ENCODE measurements at regions not wholly inside any gene's neighbourhood (a gene's known extent, or its start where the extent isn't known, plus 50 kb on each side); places are given as distances from the start of the nearest gene placed in this dataset.

DNA sequence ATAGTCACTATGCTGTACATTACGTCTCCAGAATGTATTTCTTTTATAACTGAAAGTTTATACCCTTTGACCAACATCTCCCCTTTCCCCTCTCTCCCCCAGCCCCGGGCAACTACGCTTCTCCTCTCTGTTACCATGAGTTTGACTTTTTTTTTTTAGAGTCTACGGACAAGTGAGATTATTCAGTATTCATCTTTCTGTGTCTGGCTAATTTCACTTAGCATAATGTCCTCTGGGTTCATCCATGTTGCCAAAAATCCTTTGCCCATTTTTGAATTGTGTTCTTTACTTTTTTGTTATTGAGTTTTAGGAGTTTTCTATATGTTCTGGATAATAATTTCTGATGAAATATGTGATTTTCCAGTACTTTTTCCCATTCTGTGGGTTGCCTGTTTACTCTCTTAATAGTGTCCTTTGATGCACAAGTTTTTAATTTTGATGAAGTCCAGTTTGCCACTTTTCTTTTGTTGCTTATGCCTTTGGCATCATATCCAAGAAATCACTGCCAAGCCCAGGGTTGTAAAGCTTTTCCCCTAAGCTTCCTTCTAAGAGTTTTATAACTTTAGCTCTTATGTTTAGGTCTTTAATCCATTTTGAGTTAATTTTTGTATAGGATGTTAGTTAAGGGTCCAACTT, 126.7 kb upstream of the NSMCE3 start:
- no peaks in the 10 kb centered on the region for H3K9me2 ChIP-seq (replicated peaks; ENCODE audit: insufficient read depth)
- H2AFZ ChIP-seq, result no peak overlapping the region
- no peaks in the 10 kb centered on the region for H3K4me1 ChIP-seq (ENCODE audit: insufficient read depth)
- H3K27me3 ChIP-seq, result no peaks in the 10 kb centered on the region
- TF ChIP-seq, protein P1, sequence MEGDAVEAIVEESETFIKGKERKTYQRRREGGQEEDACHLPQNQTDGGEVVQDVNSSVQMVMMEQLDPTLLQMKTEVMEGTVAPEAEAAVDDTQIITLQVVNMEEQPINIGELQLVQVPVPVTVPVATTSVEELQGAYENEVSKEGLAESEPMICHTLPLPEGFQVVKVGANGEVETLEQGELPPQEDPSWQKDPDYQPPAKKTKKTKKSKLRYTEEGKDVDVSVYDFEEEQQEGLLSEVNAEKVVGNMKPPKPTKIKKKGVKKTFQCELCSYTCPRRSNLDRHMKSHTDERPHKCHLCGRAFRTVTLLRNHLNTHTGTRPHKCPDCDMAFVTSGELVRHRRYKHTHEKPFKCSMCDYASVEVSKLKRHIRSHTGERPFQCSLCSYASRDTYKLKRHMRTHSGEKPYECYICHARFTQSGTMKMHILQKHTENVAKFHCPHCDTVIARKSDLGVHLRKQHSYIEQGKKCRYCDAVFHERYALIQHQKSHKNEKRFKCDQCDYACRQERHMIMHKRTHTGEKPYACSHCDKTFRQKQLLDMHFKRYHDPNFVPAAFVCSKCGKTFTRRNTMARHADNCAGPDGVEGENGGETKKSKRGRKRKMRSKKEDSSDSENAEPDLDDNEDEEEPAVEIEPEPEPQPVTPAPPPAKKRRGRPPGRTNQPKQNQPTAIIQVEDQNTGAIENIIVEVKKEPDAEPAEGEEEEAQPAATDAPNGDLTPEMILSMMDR (IDR thresholded peaks at IDR 0.05; ENCODE audit: poor library complexity), result no peak
- TF ChIP-seq EZH2phosphoT487 (IDR thresholded peaks at IDR 0.05; ENCODE audit: low read depth, severe bottlenecking, unreplicated experiment) (no peak), EZH2 (IDR thresholded peaks at IDR 0.05; ENCODE audit: borderline replicate concordance) (no peak)
- no peaks in the 10 kb centered on the region for H3K36me3 ChIP-seq (replicated peaks; ENCODE audit: insufficient read depth, low read depth)
- no peaks in the 10 kb centered on the region for H3K9me3 ChIP-seq (ENCODE audit: low read depth)
- no peaks in the 10 kb centered on the region for H3K79me2 ChIP-seq
- no peak overlapping the region for H3K27ac ChIP-seq
- 94% methylated on average over 4 of the region's 4 CpGs for WGBS (ENCODE audit: low lambda C conversion rate, missing lambda C conversion rate)
- no peak overlapping the region for H3K4me3 ChIP-seq
- no peak overlapping the region for H3K4me2 ChIP-seq
- no peaks in the 10 kb centered on the region for H4K20me1 ChIP-seq (ENCODE audit: insufficient read depth, poor library complexity, severe bottlenecking)
- no peak for DNase-seq (ENCODE audit: low spot score)

DNA sequence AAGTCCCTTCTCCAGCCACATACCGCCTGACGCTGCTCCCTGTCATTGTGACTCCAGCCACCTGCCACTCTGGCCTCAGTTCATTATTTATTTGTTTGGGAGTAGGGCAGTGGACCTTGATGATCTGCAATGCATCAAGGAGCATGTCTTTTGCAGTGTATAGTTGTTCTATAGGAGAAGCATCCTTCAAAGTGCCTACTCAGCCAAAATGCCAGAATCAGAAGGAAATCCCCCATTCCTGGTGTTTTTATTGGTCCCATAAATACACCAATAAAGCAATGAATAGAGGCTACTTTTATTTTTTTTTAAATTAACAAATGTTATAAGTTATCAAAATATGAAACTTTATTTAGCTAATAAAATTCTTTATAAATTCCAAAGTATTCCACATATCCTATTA, 123.8 kb upstream of the NSMCE3 start:
- TF ChIP-seq EZH2 (IDR thresholded peaks at IDR 0.05; ENCODE audit: borderline replicate concordance), result no peak
- TF ChIP-seq, protein P1 (IDR thresholded peaks at IDR 0.05; ENCODE audit: poor library complexity), result no peak
- TF ChIP-seq EZH2phosphoT487 (IDR thresholded peaks at IDR 0.05; ENCODE audit: low read depth, severe bottlenecking, unreplicated experiment), result no peak

DNA sequence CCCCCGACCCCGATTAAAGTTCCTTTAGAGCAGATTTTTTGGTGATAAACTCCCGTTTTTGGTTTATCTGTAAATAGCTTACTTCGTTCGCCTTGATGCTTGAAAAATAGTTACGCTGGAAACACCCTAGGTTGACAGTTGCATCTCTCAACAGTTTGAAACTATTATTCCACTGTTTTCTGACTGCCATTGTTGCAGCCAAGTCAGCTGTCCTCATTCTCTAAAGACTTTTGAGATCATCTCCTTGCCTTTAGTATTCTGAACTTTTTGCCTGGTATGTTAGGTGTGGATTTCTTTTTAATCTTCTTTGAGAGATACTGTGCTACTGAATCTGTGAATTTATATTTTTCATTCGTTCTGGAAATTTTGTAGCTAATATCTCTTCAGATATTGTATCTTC, 122.7 kb upstream of the NSMCE3 start:
- Histone ChIP-seq H3K36me3 (replicated peaks; ENCODE audit: insufficient read depth, low read depth) (no peaks in the 10 kb centered on the region), H3K27me3 (no peaks in the 10 kb centered on the region), H3K4me3 (no peak overlapping the region), H3K27ac (no peak overlapping the region), H3K9me3 (ENCODE audit: low read depth) (no peaks in the 10 kb centered on the region), H3K79me2 (no peaks in the 10 kb centered on the region), H4K20me1 (ENCODE audit: insufficient read depth, poor library complexity, severe bottlenecking) (no peaks in the 10 kb centered on the region), H2AFZ (no peak overlapping the region), H3K4me1 (ENCODE audit: insufficient read depth) (no peaks in the 10 kb centered on the region), H3K9me2 (replicated peaks; ENCODE audit: insufficient read depth) (no peaks in the 10 kb centered on the region), H3K4me2 (no peak overlapping the region)
- 91% methylated on average over 7 of the region's 7 CpGs for WGBS (ENCODE audit: low lambda C conversion rate, missing lambda C conversion rate)
- TF ChIP-seq EZH2phosphoT487 (IDR thresholded peaks at IDR 0.05; ENCODE audit: low read depth, severe bottlenecking, unreplicated experiment) (no peak), EZH2 (IDR thresholded peaks at IDR 0.05; ENCODE audit: borderline replicate concordance) (no peak)
- TF ChIP-seq, protein P1 (IDR thresholded peaks at IDR 0.05; ENCODE audit: poor library complexity), result no peak
- no peak for DNase-seq (ENCODE audit: low spot score)

More for the DNA sequence above, 123.8 kb upstream of the NSMCE3 start:
- no peaks in the 10 kb centered on the region for H4K20me1 ChIP-seq (ENCODE audit: insufficient read depth, poor library complexity, severe bottlenecking)
- no peaks in the 10 kb centered on the region for H3K9me2 ChIP-seq (replicated peaks; ENCODE audit: insufficient read depth)
- H3K27ac ChIP-seq, result no peak overlapping the region
- no peaks in the 10 kb centered on the region for H3K9me3 ChIP-seq (ENCODE audit: low read depth)
- no peaks in the 10 kb centered on the region for H3K36me3 ChIP-seq (replicated peaks; ENCODE audit: insufficient read depth, low read depth)
- no peak for DNase-seq (ENCODE audit: low spot score)
- no peak overlapping the region for H3K4me2 ChIP-seq
- H3K4me3 ChIP-seq, result no peak overlapping the region
- no peaks in the 10 kb centered on the region for H3K27me3 ChIP-seq
- no peaks in the 10 kb centered on the region for H3K4me1 ChIP-seq (ENCODE audit: insufficient read depth)
- H2AFZ ChIP-seq, result no peak overlapping the region
- 97% methylated on average over 2 of the region's 2 CpGs for WGBS (ENCODE audit: low lambda C conversion rate, missing lambda C conversion rate)
- H3K79me2 ChIP-seq, result no peaks in the 10 kb centered on the region
